PFSK-1 (cell line): ENCODE measurements at regions not wholly inside any gene's neighbourhood (a gene's known extent, or its start where the extent isn't known, plus 50 kb on each side); places are given as distances from the start of the nearest gene placed in this dataset.

Experiments used
- FOXP2 ChIP-seq: optimal IDR thresholded peaks from 2 replicates; pipeline ENCODE3; 2011; ENCODE audit warnings: borderline replicate concordance, control low read depth, inconsistent platforms; ENCODE audit not compliant: insufficient read depth; ENCODE audit errors: extremely low read length, extremely low read depth
- SIN3A ChIP-seq: IDR thresholded peaks from 2 replicates; pipeline ENCODE4 v1.6.1; 2012; ENCODE audit warnings: mild to moderate bottlenecking, low read length, moderate library complexity, borderline replicate concordance; ENCODE audit not compliant: insufficient read depth
- TAF1 ChIP-seq: IDR thresholded peaks from 2 replicates; pipeline ENCODE4 v1.6.1; 2012; ENCODE audit warnings: low read length, control low read depth, borderline replicate concordance; ENCODE audit not compliant: insufficient read depth

DNA sequence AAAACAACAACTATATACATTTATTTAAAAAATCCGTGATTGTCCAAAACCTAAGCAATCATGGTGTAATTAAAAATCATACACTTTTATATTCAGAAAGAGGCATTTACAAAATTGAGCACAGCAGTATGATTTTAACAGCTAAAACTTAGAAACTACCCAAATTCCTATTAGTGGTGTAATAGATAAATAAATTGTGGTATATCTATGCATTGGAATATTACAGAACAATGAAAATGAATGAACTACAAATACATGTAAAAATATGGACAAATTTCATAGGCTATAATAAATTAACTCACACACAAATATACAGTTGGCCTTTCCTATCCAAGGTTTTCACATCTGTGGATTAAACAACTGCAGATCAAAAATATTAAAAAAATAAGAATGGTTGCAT is 700.5 kb upstream of the ARPP21 start:
- TF ChIP-seq TAF1 (no peak), SIN3A (no peak), FOXP2 (no peak)
